Esophagus muscularis mucosa (tissue), 3 donors: ENCODE measurements at regions not wholly inside any gene's neighbourhood (a gene's known extent, or its start where the extent isn't known, plus 50 kb on each side); places are given as distances from the start of the nearest gene placed in this dataset.

Experiments
- CTCF ChIP-seq, 3 experiments: fragments of 200-600 bp in 2 of 3; fragments of 450-650 bp in 1 of 3; sonication (generic) in 2 of 3; IDR thresholded peaks; one replicate each; pipeline ENCODE4 v1.5.1; 2017 to 2019; ENCODE audit warnings: antibody characterized with exemption in 3 of 3, mild to moderate bottlenecking in 2 of 3, moderate library complexity in 1 of 3
- POLR2A ChIP-seq: fragments of 450-650 bp; IDR thresholded peaks from one replicate; pipeline ENCODE4 v1.6.1; 2017; ENCODE audit warnings: antibody characterized with exemption, moderate library complexity, mild to moderate bottlenecking, low read depth

GRCh38 chr4:54940996-54941865 lies 184.2 kb downstream of the KDR start:
- TF ChIP-seq POLR2A (no peak), CTCF (IDR thresholded peaks at IDR 0.05) (no peak)
